ENCODE measurements at regions not wholly inside any gene's neighbourhood (a gene's known extent, or its start where the extent isn't known, plus 50 kb on each side); places are given as distances from the start of the nearest gene placed in this dataset.

- no peak for DNase-seq (ENCODE audit: low read depth in 1 of 2, low spot score in 2 of 2)
These were observed 63.9 kb upstream of the FAT1 start for GRCh38 chr4:186787536-186787935.

More at GRCh38 chr4:186787536-186787935, 63.9 kb upstream of the FAT1 start:
- no peak overlapping the region for H3K4me3 ChIP-seq (ENCODE audit: extremely low read depth in 1 of 4, insufficient read depth in 2 of 4, low read depth in 3 of 4, low read length in 4 of 4)
- FAIRE-seq: no peak
- no peak overlapping the region for H3K27ac ChIP-seq (ENCODE audit: low read depth, low read length)
- H3K36me3 ChIP-seq (ENCODE audit: control insufficient read depth in 2 of 4, insufficient read depth in 4 of 4, low read length in 3 of 4): no peaks in the 10 kb centered on the region
- 91% methylated on average over 5 of the region's 5 CpGs; no CpG with 5 or more reads in 1 of the 2 experiments for WGBS, 2 experiments (ENCODE audit: extremely low coverage in 1 of 2, insufficient coverage in 1 of 2, insufficient read length in 1 of 2, insufficient replicate concordance in 2 of 2, low coverage in 1 of 2, low lambda C conversion rate in 2 of 2, missing lambda C conversion rate in 1 of 2)
- ChIA-PET POLR2A (ENCODE audit: partially characterized antibody) (no interaction called here), CTCF (ENCODE audit: partially characterized antibody) (interaction anchor here (0.6 to 0.7 kb wide), 3 partner anchors 391 to 1932 kb away, joined by 3 read pairs; no protein-coding TSS in a partner anchor)
- H3K4me1 ChIP-seq (replicated peaks in 1 of 4; ENCODE audit: control insufficient read depth in 3 of 4, insufficient read depth in 4 of 4, low read length in 3 of 4): no peaks in the 10 kb centered on the region
- H4K20me1 ChIP-seq (replicated peaks in 1 of 2; ENCODE audit: control insufficient read depth in 1 of 2, insufficient read depth in 2 of 2, low read length in 2 of 2): no peaks in the 10 kb centered on the region
- H3K4me2 ChIP-seq (ENCODE audit: insufficient read depth in 1 of 2, low read depth in 2 of 2, low read length in 2 of 2): no peak overlapping the region
- H4K5ac ChIP-seq (ENCODE audit: insufficient read length, low read depth, low read length): no peak overlapping the region
- no peak overlapping the region for H2BK120ac ChIP-seq (replicated peaks; ENCODE audit: low read depth, low read length)
- no peak overlapping the region for H2BK5ac ChIP-seq (ENCODE audit: low read depth, low read length)
- no peak for TF ChIP-seq RBBP5 (IDR thresholded peaks at IDR 0.05; ENCODE audit: borderline replicate concordance, low read depth, low read length)
- no peak overlapping the region for H3K4ac ChIP-seq (replicated peaks; ENCODE audit: insufficient read length, low read depth, low read length)
- H3K18ac ChIP-seq (ENCODE audit: extremely low read depth, low read length): no peak overlapping the region
- H2BK20ac ChIP-seq (ENCODE audit: low read length): no peak overlapping the region
- H2BK12ac ChIP-seq (ENCODE audit: low read depth, low read length): no peak overlapping the region
- H2BK15ac ChIP-seq (ENCODE audit: low read length): no peak overlapping the region
- no peak overlapping the region for H4K91ac ChIP-seq (replicated peaks; ENCODE audit: insufficient read length, low read length)
- no peak overlapping the region for H4K8ac ChIP-seq (ENCODE audit: extremely low read depth, insufficient read depth, low read length)
- H2AFZ ChIP-seq (ENCODE audit: low read length): no peak overlapping the region
- H3K23me2 ChIP-seq (ENCODE audit: low read depth, low read length): no peaks in the 10 kb centered on the region
- H3K9me3 ChIP-seq (ENCODE audit: insufficient read depth in 2 of 2, low read depth in 1 of 2, low read length in 1 of 2): 0 out of 4 replicates have a peak, but pooled peaks cover 0 to under 1% of the 10 kb centered on the region in 2 experiments
- H3K14ac ChIP-seq (ENCODE audit: insufficient read length): no peak overlapping the region
- no peak overlapping the region for H3K56ac ChIP-seq (replicated peaks; ENCODE audit: insufficient read length, low read depth, low read length)
- no peaks in the 10 kb centered on the region for H3K27me3 ChIP-seq (replicated peaks in 1 of 4; ENCODE audit: control insufficient read depth in 3 of 4, extremely low read depth in 1 of 4, insufficient read depth in 3 of 4, low read length in 3 of 4)
- H3K9ac ChIP-seq (replicated peaks in 1 of 4; ENCODE audit: extremely low read depth in 1 of 4, low read depth in 3 of 4, low read length in 3 of 4): no peak overlapping the region
- no peak overlapping the region for H3K23ac ChIP-seq (ENCODE audit: insufficient read length)
- H3K79me2 ChIP-seq (ENCODE audit: control insufficient read depth in 1 of 2, insufficient read depth in 2 of 2, low read length in 2 of 2): no peaks in the 10 kb centered on the region
- H3K79me1 ChIP-seq (ENCODE audit: low read depth, low read length): no peaks in the 10 kb centered on the region
- H2AK5ac ChIP-seq (ENCODE audit: low read depth, low read length): no peak overlapping the region

Data from H1 (cell line).